GM10266 (cell line): ENCODE measurements at regions not wholly inside any gene's neighbourhood (a gene's known extent, or its start where the extent isn't known, plus 50 kb on each side); places are given as distances from the start of the nearest gene placed in this dataset.
A peak's percentile ranks its signal among the peaks of the same experiment; 100 is the strongest.
"Not testable (repeated sequence)": the region's sequence is repeated elsewhere in the genome, so short reads cannot be mapped to it uniquely, and the experiment has no call there.

Experiments used
- DNase-seq: peaks from one replicate; pipeline ENCODE4 v3.0.0; 2012; ENCODE audit errors: extremely low spot score
- TF ChIP-seq, protein P1 (sequence below): IDR thresholded peaks from 2 replicates; pipeline ENCODE4 v1.5.1; 2012; ENCODE audit warnings: mild to moderate bottlenecking, low read depth; ENCODE audit not compliant: control insufficient read depth, insufficient read depth; ENCODE audit errors: missing control alignments

DNA sequence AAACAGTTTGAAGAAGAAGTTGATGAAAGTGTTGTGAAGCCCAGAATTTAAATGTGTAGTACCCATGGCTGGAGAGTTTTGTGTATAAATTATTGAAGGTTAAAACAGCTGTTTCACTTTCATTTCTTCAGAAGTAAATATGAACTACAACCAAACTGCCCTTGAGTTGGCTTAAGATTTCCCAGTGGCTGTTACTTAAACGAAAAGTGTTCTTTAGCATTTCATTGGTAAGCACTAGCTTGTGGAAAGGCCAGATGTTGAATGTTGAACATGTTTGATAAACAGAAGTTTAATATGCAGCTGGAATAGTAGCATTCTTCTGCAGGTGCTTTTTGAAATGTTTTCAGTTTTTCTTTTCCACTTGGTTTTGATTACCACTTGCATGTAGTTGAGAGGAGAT lies 83.2 kb upstream of the TNRC6B start:
- TF ChIP-seq, protein P1, sequence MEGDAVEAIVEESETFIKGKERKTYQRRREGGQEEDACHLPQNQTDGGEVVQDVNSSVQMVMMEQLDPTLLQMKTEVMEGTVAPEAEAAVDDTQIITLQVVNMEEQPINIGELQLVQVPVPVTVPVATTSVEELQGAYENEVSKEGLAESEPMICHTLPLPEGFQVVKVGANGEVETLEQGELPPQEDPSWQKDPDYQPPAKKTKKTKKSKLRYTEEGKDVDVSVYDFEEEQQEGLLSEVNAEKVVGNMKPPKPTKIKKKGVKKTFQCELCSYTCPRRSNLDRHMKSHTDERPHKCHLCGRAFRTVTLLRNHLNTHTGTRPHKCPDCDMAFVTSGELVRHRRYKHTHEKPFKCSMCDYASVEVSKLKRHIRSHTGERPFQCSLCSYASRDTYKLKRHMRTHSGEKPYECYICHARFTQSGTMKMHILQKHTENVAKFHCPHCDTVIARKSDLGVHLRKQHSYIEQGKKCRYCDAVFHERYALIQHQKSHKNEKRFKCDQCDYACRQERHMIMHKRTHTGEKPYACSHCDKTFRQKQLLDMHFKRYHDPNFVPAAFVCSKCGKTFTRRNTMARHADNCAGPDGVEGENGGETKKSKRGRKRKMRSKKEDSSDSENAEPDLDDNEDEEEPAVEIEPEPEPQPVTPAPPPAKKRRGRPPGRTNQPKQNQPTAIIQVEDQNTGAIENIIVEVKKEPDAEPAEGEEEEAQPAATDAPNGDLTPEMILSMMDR, result no peak
- DNase-seq, result peak; percentile 38

DNA sequence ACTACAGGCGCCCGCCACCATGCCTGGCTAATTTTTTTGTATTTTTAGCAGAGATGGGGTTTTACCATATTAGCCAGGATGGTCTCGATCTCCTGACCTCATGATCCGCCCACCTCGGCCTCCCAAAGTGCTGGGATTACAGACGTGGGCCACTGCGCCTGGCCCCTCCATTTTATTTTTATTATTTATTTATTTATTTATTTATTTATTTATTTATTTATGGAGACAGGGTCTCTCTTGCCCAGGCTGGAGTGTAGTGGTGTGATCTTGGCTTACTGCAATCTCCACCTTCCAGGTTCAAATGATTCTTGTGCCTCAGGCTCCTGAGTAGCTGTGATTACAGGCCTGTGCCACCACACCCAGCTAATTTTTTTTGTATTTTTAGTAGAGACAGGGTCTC lies 77.8 kb upstream of the TNRC6B start:
- not testable (repeated sequence) for DNase-seq

DNA sequence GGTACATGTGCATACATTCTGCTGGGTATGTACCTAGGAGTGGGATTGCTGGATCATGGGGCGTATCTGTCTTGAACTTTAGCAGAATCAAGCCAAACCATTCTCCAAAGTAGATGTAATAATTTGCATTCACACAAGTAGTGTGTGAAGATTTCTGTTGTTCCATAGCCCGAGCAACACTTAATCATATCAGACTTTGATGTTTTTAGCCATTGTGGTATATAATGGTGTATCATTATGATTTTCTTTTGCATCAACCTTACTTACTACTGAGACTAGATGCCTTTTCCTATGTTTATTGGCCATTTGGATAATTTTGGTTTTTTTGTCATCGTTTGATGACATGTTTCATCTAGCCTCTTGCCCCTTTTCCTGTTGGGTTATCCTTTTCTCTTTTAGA lies 72.0 kb upstream of the TNRC6B start:
- TF ChIP-seq, protein P1, result no peak
- DNase-seq, result no peak

DNA sequence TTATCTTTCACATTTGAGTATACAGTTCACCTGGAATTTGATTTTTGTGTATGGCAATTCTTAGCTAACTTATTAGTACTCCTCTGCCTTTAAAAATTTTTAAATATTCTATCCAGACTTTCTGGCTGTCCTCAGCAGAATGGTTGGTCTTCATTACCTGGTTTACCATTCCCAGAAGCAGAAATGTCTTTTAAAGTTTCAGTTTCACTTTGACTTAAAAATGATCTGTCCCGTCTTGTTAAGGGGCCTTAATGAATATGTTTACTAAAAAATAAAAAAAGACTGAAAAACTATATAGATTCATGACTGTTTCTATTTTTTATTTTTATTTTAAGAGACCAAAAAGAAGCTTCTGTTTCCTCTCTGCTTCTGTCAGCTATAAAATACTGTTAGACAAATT lies 70.5 kb upstream of the TNRC6B start:
- TF ChIP-seq, protein P1, result no peak
- DNase-seq, result peak; percentile 34

DNA sequence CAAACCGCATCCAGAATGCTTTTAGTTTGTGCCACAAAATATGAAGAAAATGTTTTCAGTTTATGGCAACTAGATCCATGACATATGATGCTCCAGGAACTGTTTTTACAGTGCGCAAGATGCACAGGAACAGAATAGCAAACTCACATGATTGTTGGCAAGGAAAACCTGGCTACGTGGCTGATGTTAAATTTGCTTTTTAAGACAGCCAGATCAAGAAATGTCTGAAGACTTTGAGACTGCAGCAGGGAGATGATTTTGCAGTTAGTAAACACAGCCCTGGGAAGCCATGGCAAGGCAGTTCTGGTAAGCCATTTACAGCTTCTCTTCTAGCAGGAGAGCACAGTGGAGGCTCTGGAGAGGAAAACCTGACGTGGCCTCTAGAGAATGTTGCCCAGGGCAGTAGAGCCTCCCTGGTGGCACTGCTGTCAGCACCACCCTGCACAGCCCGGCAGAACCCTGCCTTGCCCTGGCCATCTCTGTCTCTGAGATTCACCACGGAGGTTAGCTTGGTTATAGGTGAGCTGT lies 69.8 kb upstream of the TNRC6B start:
- TF ChIP-seq, protein P1, result no peak
- no peak for DNase-seq

DNA sequence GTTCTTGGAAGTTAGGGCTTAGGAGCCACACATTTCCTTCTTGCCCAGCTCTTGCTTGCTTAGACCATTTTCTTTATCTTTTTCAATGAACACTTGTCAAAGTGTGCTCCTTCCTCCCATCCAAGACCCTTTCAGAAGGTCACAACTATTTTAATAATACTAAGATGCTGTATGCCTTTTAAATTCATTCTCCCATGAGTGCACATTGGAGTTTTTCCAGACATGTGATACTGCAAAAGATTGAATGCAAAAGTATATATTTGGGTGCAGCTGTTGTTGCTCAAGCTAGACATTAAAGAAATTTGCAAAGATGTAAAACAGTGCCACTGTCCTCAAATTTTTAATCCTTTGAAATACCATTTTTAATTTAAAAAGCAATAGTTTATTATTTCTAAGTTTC lies 69.3 kb upstream of the TNRC6B start:
- TF ChIP-seq, protein P1, result no peak
- no peak for DNase-seq

DNA sequence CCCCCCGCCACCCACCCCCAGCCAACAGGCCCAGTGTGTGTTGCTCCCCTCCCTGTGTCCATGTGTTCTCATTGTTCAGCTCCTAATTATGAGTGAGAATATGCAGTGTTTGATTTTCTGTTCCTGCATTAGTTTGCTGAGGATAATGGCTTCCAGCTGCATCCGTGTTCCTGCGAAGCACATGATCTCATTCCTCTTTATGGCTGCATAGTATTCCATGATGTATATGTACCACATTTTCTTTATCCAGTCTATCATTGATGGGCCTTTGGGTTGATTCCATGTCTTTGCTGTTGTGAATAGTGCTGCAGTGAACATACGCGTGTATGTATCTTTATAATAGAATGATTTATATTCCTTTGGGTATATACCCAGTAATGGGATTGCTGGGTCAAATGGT lies 68.8 kb upstream of the TNRC6B start:
- DNase-seq, result not testable (repeated sequence)

DNA sequence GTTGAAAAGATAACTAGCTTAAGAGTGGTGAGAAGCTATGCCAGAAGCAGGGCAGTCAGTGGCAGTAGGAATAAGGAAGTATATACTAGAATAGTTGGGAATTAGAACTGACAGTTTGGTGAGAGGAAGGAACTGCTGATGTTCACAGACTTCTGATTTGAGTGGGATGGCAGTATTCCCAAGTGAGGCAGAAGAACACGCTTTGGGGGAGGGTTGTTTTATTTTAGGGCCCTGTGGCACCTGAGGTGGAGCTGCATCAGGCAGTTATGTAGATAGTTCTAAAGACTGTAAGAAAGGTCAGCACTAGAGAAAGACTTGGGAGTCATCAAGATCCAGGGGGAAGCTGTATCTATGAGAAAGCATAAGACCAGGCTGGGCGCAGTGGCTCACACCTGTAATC lies 66.3 kb upstream of the TNRC6B start:
- DNase-seq, result no peak
- TF ChIP-seq, protein P1, result no peak
